K562 (cell line): ENCODE measurements at regions not wholly inside any gene's neighbourhood (a gene's known extent, or its start where the extent isn't known, plus 50 kb on each side); places are given as distances from the start of the nearest gene placed in this dataset.

Source experiments
- ATAC-seq: fragments of 200-7000 bp; cut with Tn5 transposase; 3 replicates; pipeline ENCODE4 v1.9.1; 2020; ENCODE audit warnings: moderate library complexity
- BruUV-seq: library from RNA; stranded (reverse); fragments of 400-500 nt; replicated peaks from 2 replicates; lab custom pipeline; 2021; lab: Mats Ljungman, UMichigan
- CTCF ChIA-PET: fragments of 300-600 bp; formaldehyde crosslinking; extraction: SDS; loops from one replicate; lab custom pipeline; 2021; ENCODE audit warnings: low intra/inter-chr PET ratio; lab: Yijun Ruan, JAX
- POLR2A ChIA-PET: fragments of 300-600, 350-650 bp; sonication (Branson Sonifier 250); formaldehyde crosslinking; extraction: SDS; loops from one replicate; lab custom pipeline; 2021; ENCODE audit warnings: antibody characterized with exemption, inconsistent platforms; lab: Yijun Ruan, JAX
- DNase-seq, 4 experiments: peaks; one replicate each; pipeline versions ENCODE4 v3.0.0 to v3.0.0-alpha.2; 2011 to 2018; ENCODE audit warnings: low spot score in 3 of 4, mixed read lengths in 3 of 4; ENCODE audit errors: extremely low read depth in 1 of 4
- FAIRE-seq: peaks from 2 replicates; lab custom pipeline; 2011; peaks lifted over from hg19 to GRCh38; lab: Jason Lieb, UNC
- H2AFZ ChIP-seq: 2 replicates; pipeline ENCODE4 v1.6.0; 2011; ENCODE audit warnings: low read depth, low read length, control low read depth, inconsistent platforms
- H3K27ac ChIP-seq: fragments of 200-600 bp; 3 replicates; pipeline ENCODE4 v1.8.0; 2011; ENCODE audit warnings: low read depth, mild to moderate bottlenecking, control low read depth, inconsistent platforms, low read length, moderate library complexity, mixed read lengths; ENCODE audit errors: extremely low read depth
- H3K27me3 ChIP-seq, 2 experiments: fragments of 300-600 bp in 1 of 2; 2 replicates in 1 of 2; 3 replicates in 1 of 2; pipeline versions ENCODE4 v1.6.0 to v1.8.0; 2011; ENCODE audit warnings: inconsistent platforms in 2 of 2, low read length in 2 of 2, mild to moderate bottlenecking in 1 of 2, mixed read lengths in 1 of 2, moderate library complexity in 1 of 2; ENCODE audit not compliant: control insufficient read depth in 2 of 2, insufficient read depth in 2 of 2
- H3K36me3 ChIP-seq: fragments of 300-600 bp; 3 replicates; pipeline ENCODE4 v1.8.0; 2011; ENCODE audit warnings: mild to moderate bottlenecking, low read length, inconsistent platforms; ENCODE audit not compliant: control insufficient read depth, insufficient read depth
- H3K4me1 ChIP-seq, 2 experiments: fragments of 200-600 bp in 1 of 2; replicated peaks in 1 of 2; 2 replicates in 1 of 2; 3 replicates in 1 of 2; pipeline versions ENCODE4 v1.5.1 to v1.8.0; 2011; ENCODE audit warnings: inconsistent platforms in 2 of 2, low read length in 2 of 2, mild to moderate bottlenecking in 1 of 2, mixed read lengths in 1 of 2, moderate library complexity in 1 of 2; ENCODE audit not compliant: control insufficient read depth in 2 of 2, insufficient read depth in 2 of 2
- H3K4me2 ChIP-seq: 2 replicates; pipeline ENCODE4 v1.6.1; 2011; ENCODE audit warnings: low read length, control low read depth, inconsistent platforms, mixed read lengths; ENCODE audit not compliant: insufficient read depth
- H3K4me3 ChIP-seq: fragments of 200-600 bp; sonication (generic), shearing (Covaris generic); 2 replicates; pipeline ENCODE4 v1.5.1; 2016; ENCODE audit warnings: control low read depth, inconsistent platforms
- H3K79me2 ChIP-seq: fragments of 200-600 bp; 3 replicates; pipeline ENCODE4 v1.8.0; 2011; ENCODE audit warnings: low read length, inconsistent platforms; ENCODE audit not compliant: control insufficient read depth, insufficient read depth
- H3K9ac ChIP-seq, 2 experiments: 2 replicates each; pipeline versions ENCODE4 v1.6.0 to v1.6.1; 2011; ENCODE audit warnings: low read depth in 2 of 2, low read length in 2 of 2, control low read depth in 1 of 2, inconsistent platforms in 1 of 2, mild to moderate bottlenecking in 1 of 2, mixed read lengths in 1 of 2; ENCODE audit not compliant: insufficient read depth in 1 of 2
- H3K9me1 ChIP-seq: one replicate; pipeline ENCODE4 v1.6.0; 2011; ENCODE audit warnings: inconsistent platforms, mild to moderate bottlenecking, low read length, moderate library complexity; ENCODE audit not compliant: control insufficient read depth, insufficient read depth
- H3K9me3 ChIP-seq: replicated peaks from 2 replicates; pipeline ENCODE4 v1.5.1; 2011; ENCODE audit warnings: low read depth, low read length, inconsistent platforms; ENCODE audit not compliant: control insufficient read depth, insufficient read depth
- H4K20me1 ChIP-seq: replicated peaks from 2 replicates; pipeline ENCODE4 v1.6.1; 2011; ENCODE audit warnings: low read length, inconsistent platforms, mixed read lengths; ENCODE audit not compliant: control insufficient read depth, insufficient read depth
- AFF1 ChIP-seq, 2 experiments: fragments of 450-650 bp; IDR thresholded peaks; 2 replicates each; pipeline ENCODE4 v1.6.1; 2018; ENCODE audit warnings: mild to moderate bottlenecking in 2 of 2, low read depth in 1 of 2; ENCODE audit not compliant: partially characterized antibody in 2 of 2
- COPS2 ChIP-seq: fragments of 450-650 bp; conservative IDR thresholded peaks from 2 replicates; pipeline ENCODE4 v1.6.1; 2016; ENCODE audit warnings: mild to moderate bottlenecking, moderate library complexity
- ESRRB ChIP-seq: fragments of 250-450 bp; sonication (Bioruptor Pico); IDR thresholded peaks from 2 replicates; pipeline ENCODE4 v1.5.0; 2020; ENCODE audit warnings: mild to moderate bottlenecking, moderate library complexity, borderline replicate concordance
- KDM1A ChIP-seq, 2 experiments: fragments of 450-650 bp; IDR thresholded peaks; 2 replicates each; pipeline ENCODE4 v1.6.1; 2016; ENCODE audit warnings: mild to moderate bottlenecking in 2 of 2
- PHB ChIP-seq: fragments of 250-450 bp; sonication (Bioruptor Pico); IDR thresholded peaks from 2 replicates; pipeline ENCODE4 v1.5.0; 2021
- RBM22 ChIP-seq: fragments of 200-400 bp; formaldehyde crosslinking; IDR thresholded peaks from 2 replicates; pipeline ENCODE4 v1.6.1; 2018; ENCODE audit warnings: low read length, low read depth; ENCODE audit not compliant: poor library complexity, severe bottlenecking
- SIN3B ChIP-seq: fragments of 450-650 bp; IDR thresholded peaks from 2 replicates; pipeline ENCODE4 v1.6.1; 2017; ENCODE audit warnings: low read depth, mild to moderate bottlenecking, moderate library complexity
- THRA ChIP-seq: fragments of 450-650 bp; IDR thresholded peaks from 2 replicates; pipeline ENCODE4 v1.6.1; 2017; ENCODE audit warnings: mild to moderate bottlenecking, moderate library complexity
- TRIM24 ChIP-seq, 2 experiments: fragments of 450-650 bp; IDR thresholded peaks; 2 replicates each; pipeline ENCODE4 v1.6.1; 2016
- U2AF1 ChIP-seq: fragments of 200-400 bp; formaldehyde crosslinking; optimal IDR thresholded peaks from 2 replicates; pipeline ENCODE3; 2017; ENCODE audit warnings: mild to moderate bottlenecking, low read depth, low read length, moderate library complexity
- ZC3H4 ChIP-seq: sonication (generic); formaldehyde crosslinking; IDR thresholded peaks from 2 replicates; pipeline ENCODE4 v1.9.0; 2021; ENCODE audit warnings: missing genetic modification reagents, borderline replicate concordance
- ZNF282 ChIP-seq: sonication (generic); formaldehyde crosslinking; IDR thresholded peaks from 2 replicates; pipeline ENCODE4 v1.8.1; 2023; ENCODE audit warnings: missing genetic modification reagents
- ZNF431 ChIP-seq: sonication (generic); formaldehyde crosslinking; IDR thresholded peaks from 2 replicates; pipeline ENCODE4 v1.8.0; 2022; ENCODE audit warnings: mild to moderate bottlenecking, missing genetic modification reagents
- ZNF778 ChIP-seq: fragments of 450-650 bp; formaldehyde crosslinking; IDR thresholded peaks from 2 replicates; pipeline ENCODE4 v1.4.0; 2020; ENCODE audit warnings: mild to moderate bottlenecking, moderate library complexity
- WGBS: fragments of 100-300 bp; shearing (Covaris generic); methylation state at CpG from one replicate; pipeline ENCODE4 v1.1.6; 2016; ENCODE audit warnings: low coverage, mixed read lengths; ENCODE audit not compliant: insufficient coverage; ENCODE audit errors: missing lambda C conversion rate; 5-methylcytosine and 5-hydroxymethylcytosine counted together
- in situ Hi-C: fragments of 300-500 bp; cut with MboI; formaldehyde crosslinking; loops from 4 replicates; pipeline ENCODE4 v1.15.0; 2018; ENCODE audit warnings: inconsistent platforms, mixed read lengths
- intact Hi-C: fragments of 100-400 bp; cut with micrococcal nuclease; formaldehyde crosslinking; loops from 2 replicates; pipeline ENCODE4 v1.14.2; 2022
- TF ChIP-seq, protein P1 (sequence below): fragments of 250-450 bp; sonication (Bioruptor Pico); IDR thresholded peaks from 2 replicates; pipeline ENCODE4 v1.8.0; 2022; ENCODE audit warnings: moderate library complexity, mild to moderate bottlenecking, inconsistent platforms

- FAIRE-seq (no peak), DNase-seq (no peak), ATAC-seq (no peak)
- Histone ChIP-seq H3K79me2 (no peaks in the 10 kb centered on the region), H2AFZ (no peak overlapping the region), H3K27ac (no peak overlapping the region), H3K4me3 (no peak overlapping the region), H3K27me3 (no peaks in the 10 kb centered on the region), H3K9ac (no peak overlapping the region), H4K20me1 (no peaks in the 10 kb centered on the region), H3K36me3 (no peaks in the 10 kb centered on the region), H3K4me2 (no peak overlapping the region), H3K9me3 (peaks cover 3% of the 10 kb centered on the region; the same call in 1 of the 2 replicates), H3K9me1 (no peaks in the 10 kb centered on the region), H3K4me1 (peaks cover 5 to 9% of the 10 kb centered on the region in 2 experiments; a peak in 4 of 5 replicates)
- 87% methylated on average over 3 of the region's 4 CpGs for WGBS
- ChIA-PET CTCF (no interaction called here), POLR2A (no interaction called here)
- intact Hi-C loops (no loop called here), in situ Hi-C loops (no loop called here)
- BruUV-seq, result no TSS peak
- TF ChIP-seq ZNF431 (CRISPR knock-in tag) (no peak), U2AF1 (no peak), AFF1 (IDR thresholded peaks at IDR 0.05; ENCODE audit: low read depth in 1 of 2, partially characterized antibody in 2 of 2) (no peak), RBM22 (no peak), ZNF282 (CRISPR knock-in tag) (no peak), TRIM24 (IDR thresholded peaks at IDR 0.05) (no peak), KDM1A (IDR thresholded peaks at IDR 0.05) (no peak), SIN3B (no peak), COPS2 (no peak), ESRRB (CRISPR knock-in tag) (no peak), ZC3H4 (CRISPR knock-in tag) (no peak), THRA (no peak), PHB (CRISPR knock-in tag) (no peak), ZNF778 (no peak)
- TF ChIP-seq, protein P1, sequence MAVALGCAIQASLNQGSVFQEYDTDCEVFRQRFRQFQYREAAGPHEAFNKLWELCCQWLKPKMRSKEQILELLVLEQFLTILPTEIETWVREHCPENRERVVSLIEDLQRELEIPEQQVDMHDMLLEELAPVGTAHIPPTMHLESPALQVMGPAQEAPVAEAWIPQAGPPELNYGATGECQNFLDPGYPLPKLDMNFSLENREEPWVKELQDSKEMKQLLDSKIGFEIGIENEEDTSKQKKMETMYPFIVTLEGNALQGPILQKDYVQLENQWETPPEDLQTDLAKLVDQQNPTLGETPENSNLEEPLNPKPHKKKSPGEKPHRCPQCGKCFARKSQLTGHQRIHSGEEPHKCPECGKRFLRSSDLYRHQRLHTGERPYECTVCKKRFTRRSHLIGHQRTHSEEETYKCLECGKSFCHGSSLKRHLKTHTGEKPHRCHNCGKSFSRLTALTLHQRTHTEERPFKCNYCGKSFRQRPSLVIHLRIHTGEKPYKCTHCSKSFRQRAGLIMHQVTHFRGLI, result no peak
Measured at GRCh38 chr22:47784367-47784983, 1022.0 kb downstream of the TBC1D22A start.
